HG03060 (cell line): ENCODE measurements at regions not wholly inside any gene's neighbourhood (a gene's known extent, or its start where the extent isn't known, plus 50 kb on each side); places are given as distances from the start of the nearest gene placed in this dataset.
A peak's percentile ranks its signal among the peaks of the same experiment; 100 is the strongest.
"Not testable (repeated sequence)": the region's sequence is repeated elsewhere in the genome, so short reads cannot be mapped to it uniquely, and the experiment has no call there.

Experiments
- ATAC-seq: cut with Tn5 transposase; IDR thresholded peaks from one replicate; pipeline ENCODE4 v1.9.1; 2021; ENCODE audit warnings: low read depth, moderate number of reproducible peaks; ENCODE audit not compliant: unreplicated experiment

DNA sequence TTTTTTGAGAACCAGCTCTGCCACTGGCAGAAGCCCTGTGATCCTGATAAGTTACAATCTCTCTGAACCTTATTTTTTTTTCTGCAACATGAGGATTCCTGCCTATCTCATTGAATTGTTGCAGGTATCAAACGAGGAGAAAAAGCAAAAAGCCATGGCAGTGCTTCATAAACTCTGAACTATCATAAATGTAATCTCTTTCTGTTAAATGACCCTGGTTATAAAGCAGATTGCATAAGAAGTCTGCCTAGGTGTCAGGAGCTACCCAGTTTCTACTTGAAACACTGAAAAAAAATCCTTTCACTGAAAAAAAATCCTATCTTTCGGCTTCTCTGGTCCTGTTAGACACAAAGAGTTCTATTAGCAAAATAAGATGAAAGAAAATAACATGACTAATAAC lies 172.7 kb downstream of the FAM43A start:
- no peak for ATAC-seq

DNA sequence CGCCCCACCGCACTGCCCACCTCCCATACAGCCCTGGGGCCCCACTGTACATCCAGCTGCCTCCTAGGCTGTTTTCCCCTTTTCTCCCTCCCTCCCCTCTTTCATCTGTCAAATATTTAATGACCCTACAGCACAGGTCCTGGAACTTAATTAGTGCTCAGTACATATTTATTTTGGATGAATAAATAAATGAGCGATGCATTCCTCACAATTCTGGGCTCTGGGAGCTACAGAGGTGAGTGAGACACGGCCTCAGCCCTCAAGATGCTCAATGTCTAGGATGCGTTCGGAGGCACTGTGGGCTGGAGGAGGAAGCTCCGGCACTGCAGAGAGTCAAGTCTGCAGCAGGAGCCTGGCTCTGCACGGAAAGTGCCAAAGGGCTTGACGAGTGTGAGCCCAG lies 175.0 kb downstream of the FAM43A start:
- no peak for ATAC-seq

DNA sequence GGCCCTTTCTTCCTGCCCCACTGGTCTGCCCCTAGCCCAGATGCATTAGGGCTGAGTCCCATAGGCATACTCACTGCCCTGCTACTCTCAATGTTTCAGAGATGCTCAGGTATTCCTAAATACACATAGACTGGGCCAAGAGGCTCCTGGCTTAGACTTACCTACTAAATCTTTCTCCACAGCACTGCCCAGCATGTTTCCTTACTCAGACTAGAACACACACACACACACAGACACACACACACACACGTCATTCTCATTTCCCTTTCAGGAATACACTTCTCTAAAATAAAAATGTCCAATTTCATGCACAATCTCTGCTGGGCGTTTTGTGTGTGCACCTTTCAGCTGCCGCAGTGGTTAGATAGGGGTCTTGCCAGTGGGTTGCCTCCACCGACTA lies 175.7 kb downstream of the FAM43A start:
- ATAC-seq: no peak

DNA sequence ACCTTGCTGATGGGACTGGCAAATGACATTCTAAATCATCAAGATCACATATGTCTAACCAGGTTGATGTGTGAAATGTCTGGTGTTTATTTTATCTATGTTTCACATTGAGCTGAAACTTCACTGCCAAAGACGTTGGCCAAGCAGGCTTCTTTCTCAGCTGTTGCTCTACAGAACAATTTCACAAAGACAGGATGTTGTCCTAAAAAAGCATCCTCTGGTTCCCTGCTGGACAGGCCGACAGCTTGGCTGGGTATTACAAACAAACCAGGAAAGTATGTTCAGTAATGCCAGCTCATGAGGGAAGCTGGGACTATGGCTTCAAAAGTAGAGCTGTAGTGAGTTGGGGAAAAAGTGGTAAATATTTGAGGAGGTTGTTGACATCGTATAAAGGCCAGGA lies 179.4 kb downstream of the FAM43A start:
- ATAC-seq: no peak

DNA sequence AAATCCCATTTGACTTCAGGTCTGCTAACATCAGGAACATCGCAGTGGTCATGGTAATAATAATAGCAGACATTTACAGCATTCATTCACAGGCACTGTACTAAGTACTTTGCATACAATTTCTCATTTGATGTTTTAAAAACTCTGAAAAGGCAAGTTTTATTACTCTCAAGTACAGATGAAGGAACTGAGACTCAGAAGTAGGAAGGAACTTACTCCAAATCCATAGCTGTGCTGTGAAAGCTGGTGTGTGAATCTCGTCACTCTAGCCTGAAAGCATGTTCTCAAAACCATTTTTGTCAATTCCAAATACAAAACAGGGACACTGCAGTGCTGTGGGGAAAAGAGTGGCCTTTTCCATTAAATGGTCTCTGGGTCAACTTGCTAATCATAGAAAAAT lies 179.9 kb downstream of the FAM43A start:
- no peak for ATAC-seq

DNA sequence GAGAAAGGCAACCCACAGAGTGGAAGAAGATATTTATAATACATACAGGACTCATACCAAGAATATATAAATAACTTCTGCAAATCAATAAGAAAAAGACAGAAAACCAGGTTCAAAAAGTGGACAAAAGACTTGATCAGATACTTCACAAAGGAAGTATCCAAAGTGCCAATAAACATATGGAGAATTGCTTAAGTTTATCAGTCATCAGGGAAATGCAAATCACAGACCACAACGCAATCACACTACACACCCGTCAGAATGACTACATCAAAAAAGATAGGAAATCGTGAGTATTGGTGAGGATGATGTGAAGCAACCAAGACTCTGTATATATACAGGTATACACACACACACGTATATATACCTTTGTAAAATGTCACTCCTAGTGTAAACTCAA lies 180.6 kb downstream of the FAM43A start:
- no peak for ATAC-seq

DNA sequence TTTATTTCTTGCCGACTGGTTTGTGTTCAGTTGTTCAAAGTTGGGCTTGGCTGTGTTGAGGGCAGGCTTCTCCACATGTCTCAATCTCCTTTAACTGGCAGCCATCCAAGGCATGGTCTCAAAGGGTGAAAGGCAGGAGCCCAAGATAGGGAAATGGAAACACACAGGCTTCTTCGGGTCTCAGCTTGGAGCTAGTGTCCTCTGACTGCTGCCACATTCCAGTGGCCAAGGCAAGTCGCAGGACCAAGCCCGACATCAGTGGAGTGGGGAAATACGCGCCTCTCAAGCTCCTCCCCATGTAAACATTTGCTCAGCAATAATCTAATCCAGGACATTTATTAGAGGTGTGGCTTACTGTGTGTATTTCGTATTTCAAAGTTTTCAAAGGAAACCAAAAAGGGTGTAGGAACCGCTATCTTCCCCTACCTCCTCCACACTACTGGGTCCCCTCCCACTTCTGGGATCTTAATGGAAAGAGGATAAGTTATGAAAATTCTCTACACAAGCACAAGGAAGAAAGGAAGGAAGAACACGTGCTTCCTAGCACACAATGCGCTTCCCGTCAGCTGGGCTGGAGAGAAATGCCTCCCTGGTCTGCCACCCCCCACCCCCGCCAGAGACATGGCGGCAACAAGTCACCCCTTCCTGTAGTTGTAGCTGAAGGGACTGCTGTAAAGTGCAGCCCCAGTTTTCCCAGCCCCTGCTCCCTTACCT lies 181.7 kb downstream of the FAM43A start:
- no peak for ATAC-seq

DNA sequence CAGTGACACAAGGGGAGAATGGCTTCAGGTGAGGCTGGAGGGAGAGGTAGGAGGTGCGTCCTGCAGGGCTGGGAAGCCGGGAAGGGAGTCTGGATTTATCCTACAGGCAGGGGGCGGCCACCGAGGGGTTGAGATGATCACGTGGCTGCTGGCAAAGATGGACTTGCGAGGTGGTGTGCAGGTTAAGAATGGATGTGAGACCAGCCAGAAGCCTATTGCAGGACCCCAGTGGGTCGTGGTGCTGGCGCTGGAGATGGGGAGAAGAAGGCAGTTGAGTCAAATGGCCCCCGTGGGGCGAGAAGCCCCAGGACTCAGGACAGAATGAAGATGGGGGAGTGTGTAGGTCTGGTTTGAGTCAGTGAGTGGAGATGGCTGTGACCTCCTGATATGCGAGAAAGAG lies 183.1 kb downstream of the FAM43A start:
- no peak for ATAC-seq

DNA sequence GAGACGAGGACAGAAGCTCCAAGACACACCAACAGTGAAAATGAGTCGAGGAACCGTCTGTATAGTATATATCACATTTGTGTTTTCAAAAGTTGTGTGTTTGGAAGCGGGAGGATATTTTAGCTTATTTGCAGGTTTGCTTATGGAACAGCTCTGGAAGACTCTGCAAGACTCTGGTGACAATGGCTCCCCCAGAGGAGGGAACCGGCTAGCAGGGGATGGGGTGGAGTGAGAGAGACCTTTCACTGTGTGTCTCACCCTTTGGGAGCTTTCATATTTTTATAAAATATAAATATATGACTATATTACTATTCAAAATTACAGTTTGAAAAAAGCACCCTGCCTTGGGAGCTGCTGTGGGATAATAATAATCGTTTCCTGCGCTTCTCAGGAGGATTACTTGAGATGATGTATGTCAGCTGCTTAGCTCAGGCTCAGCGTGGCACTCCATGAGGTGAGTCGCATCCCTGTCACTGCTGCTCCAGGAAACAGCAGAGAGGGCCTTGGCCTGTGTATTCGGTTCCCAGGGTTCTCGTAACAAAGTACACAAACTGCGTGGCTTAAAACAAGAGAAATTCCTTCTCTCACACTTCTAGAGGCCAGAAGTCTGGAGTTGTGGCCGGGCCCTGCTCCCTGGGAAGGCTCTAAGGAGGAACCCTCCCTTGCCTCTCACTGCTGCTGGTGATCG lies 183.9 kb downstream of the FAM43A start:
- no peak for ATAC-seq

DNA sequence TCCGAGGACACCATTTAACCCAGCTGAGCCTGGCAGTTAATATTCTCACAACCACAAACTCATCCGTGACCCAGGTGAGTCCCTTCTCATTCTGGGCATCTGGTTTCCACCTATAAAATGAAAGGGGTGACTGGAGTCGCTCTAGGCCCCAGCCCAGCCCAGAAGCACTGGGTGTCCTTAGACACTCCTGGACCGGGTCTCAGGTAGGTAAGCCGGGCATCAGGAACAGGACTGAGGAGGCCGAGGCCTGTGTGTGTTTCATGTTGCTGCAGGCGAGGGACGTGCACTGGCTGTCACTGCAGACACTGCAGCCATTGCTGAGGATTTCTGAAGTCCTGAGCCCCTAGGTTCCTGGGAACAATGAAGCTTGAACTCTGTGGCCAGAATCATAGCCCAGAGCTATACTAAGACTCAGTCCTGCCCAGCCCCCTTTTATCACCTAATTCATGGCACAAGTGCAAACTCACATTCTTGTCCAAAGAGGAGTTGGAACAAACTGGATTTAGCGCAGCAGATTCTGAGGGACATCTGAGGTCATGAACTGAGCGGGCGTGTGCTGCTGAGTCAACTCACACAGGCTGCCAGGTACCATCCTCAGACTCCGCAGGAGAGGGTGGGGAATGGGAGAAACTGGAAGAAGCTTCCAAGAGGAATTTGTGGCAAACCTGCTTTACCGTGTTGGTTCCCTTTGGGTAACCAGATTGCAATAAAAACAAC lies 184.9 kb downstream of the FAM43A start:
- no peak for ATAC-seq

DNA sequence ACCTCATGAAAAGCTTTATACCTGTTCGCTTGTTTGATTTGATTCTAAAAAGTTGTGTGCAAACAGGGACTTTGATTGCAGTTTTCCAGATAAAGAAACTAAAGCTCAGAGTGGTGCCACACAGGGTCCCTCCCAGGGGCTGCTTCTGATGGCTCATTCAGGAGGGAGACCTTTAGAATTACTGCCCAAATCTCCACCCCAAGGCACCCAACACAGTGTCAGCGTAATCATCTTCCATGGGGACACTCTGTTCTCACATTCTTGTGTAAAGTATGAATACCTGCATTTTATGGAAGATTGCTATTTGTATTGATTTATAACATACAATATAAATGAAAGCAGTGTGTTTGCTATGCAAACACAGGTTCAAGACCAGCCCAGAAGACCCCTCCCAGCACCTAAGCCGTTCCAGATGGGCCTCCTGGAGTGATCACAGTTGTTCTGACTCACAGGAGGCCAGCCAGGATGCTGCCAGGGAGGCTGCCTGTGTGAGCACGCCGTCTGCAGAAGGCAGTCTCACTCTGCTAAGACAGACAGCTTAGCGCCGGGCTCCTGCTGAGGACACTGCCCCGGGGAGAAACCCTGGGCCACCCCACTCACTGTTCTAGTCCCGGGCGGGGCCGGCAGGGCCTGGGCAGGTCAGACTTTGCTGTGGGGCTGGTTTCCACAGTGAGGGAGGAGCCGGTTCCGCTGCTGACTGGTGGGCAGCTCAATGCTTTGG lies 185.6 kb downstream of the FAM43A start:
- ATAC-seq: peak; percentile 38

DNA sequence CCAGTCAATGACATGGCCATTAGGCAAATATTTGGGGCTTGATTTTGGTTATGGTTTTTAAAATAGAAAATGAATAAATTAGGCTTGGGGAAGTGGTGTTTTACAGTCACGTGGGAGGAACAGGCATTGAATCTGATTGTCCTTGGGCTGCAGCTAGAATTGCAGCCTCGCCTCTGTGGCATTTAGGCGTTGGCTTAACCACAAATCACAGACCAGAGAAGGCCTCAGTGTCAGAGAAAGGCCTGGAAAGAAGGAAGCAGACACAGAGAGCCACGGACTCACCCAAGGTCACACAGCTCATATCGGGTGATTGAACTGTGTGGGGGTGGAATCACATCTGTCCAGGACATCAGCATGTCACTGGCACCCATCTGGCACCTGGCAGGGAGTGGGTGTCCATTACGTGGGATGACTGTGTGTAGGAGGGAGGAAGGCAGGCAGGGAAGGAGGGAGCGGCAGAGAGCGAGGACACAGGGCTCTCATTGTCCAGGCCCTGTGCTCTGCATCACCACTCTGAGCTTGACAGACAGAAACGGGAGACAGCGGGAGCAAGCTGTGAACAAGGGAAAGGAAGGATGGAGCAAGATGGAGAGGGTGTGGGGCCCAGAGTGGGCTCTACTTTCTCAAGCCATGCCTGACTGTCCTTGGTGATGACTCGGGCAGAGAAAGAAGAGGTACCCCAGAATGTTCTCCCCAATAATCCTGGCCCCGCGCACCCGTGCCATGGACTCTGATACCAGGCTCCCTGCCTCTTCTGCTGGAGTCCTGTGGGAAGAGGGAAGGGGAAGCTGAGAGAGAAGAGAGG lies 186.4 kb downstream of the FAM43A start:
- no peak for ATAC-seq

DNA sequence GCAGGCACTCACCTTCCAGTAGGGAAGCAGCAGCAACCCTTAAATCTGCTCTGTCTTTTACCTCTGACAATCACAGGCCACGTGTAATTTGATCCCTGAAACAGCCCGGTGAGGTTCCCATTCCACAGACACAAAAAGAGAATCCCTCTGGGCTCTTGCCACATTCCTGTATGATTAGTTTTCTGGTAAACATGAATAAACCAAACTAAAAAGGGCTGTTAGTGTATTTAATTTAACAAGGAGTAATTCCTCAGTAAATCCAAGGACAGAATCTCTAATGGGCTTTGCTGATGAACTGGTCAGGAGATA lies 186.9 kb downstream of the FAM43A start:
- ATAC-seq: no peak

DNA sequence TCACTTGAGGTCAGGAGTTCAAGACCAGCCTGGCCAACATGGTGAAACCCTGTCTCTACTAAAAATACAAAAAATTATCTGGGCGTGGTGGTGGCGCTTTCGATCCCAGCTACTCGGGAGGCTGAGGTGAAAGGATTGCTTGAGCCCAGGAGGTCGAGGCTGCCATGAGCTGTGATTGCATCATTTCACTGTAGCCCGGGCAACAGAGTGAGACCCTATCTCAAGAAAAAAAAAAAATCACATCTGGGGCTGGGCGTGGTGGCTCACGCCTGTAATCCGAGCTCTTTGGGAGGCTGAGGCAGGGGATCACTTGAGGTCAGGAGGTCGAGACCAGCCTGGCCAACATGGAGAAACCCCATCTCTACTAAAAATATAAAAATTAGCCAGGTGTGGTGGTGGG lies 187.8 kb downstream of the FAM43A start:
- ATAC-seq: not testable (repeated sequence)

DNA sequence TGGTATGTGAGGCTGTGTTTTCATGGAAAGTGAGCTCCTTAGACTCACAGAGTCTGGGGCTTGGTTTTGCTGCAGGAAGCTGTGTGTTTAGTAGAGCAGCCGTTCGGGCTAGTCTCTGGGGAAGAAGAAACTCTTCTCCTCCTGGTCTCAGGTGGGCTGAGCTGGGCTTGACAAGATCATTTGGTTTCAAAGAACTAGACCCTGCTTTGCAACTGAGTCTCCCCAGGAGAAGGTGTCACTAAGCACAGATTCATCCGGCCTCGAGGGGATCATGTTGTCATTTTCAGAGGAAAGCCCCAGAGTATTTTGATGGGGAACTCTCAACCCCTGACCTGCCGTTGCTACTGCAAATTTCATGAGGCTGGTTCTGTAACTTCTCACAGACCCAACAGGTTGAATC lies 188.5 kb downstream of the FAM43A start:
- ATAC-seq: no peak

DNA sequence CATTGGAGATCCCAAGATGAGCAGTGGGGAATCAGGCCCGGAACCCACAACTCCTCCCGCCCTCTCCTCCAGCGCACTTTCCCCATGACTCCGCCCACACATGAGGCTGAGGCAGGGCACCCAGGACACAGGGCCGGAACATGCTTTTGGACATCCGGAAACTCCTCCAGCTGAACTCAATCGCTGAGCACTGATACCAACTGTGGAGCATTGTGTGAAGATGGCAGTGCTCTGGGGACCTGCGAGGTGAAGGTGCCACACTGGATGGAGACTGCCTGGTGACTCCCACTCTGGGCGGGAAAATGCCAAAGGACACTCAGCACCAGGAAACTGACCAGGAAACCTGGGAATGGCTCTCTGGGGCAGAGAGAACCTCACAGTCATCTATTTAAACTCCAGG lies 189.1 kb downstream of the FAM43A start:
- ATAC-seq: no peak

DNA sequence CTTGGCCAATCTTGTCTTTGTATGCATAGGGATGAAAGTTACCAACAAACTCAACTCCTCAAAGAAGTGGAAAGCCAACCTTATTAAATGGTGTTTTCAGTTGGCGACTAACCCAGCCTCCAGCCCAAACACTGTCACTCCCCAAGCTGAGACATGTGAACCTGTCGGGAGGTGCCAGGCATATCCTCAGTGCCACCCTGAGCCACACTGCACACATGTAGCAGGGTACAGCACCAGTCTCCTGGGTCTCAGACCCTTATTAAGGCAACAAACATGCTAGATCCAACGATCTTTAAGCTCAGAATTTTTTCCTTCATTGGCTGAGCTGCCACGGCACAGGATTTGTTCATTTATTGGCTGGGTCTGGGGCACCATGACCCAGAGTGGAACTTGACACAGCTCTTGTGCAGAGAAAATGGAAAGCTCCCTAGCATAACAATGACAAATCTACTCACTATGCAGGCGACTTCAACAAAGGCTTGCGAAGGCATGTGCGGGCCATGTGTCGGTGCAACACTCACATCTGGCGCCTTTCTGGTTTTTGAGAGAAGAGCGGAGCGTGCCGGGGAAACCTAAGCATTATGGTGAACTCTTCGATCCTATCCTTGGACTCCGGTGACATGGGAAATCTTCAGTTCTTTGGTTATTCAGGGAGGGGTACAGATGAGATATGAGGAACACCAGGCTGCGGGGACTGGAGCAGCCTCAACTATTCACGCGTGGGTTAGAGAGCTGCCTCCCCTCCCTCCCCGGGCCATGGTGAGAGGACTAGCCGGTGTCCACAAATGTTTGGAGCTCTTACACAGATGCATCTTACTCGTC lies 190.1 kb downstream of the FAM43A start:
- no peak for ATAC-seq

DNA sequence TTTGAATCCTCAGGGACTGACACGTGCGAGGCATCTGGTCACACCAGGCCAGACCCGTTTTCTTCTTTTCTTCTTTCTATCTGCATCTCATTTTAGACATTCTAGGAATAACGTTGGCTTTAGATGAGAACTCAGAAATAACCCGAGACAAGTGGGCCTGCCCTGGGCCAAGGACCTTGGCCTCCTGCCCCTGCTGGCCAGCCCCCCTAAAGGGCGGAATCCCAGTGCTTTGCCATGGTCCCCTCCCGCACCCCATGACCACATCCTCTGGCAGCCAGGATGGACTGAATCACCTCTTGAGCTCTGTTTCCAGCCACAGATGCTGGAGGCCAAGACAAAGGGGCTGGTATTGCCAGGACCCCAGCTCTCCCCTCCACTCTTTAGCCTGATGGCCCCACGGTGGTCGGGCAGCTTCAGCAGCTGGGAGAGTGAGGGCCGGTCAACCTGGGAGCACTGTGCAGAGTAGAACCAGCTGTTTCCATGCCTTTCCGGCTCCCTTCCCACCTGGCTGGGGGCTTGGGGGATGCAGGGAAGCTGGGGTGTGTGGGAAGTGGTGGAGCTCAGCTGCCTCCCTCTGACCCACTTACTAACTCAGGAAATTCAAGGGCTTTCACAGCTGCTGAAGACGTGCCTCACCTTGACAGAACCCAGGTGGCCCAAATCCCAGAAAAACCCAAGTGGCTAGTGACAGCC lies 190.9 kb downstream of the FAM43A start:
- no peak for ATAC-seq
